Esophagus muscularis mucosa (tissue), 4 donors: ENCODE measurements at regions not wholly inside any gene's neighbourhood (a gene's known extent, or its start where the extent isn't known, plus 50 kb on each side); places are given as distances from the start of the nearest gene placed in this dataset.

Experiments used
- DNase-seq: peaks from one replicate; pipeline ENCODE4 v3.0.0-alpha.2; 2017; ENCODE audit errors: extremely low spot score
- H3K27ac ChIP-seq, 4 donors: fragments of 200-600 bp; sonication (generic); replicated peaks in 1 of 4; 1 replicate in 3 of 4; 2 replicates in 1 of 4; pipeline ENCODE4 v1.5.1; 2016 to 2019; ENCODE audit warnings: mild to moderate bottlenecking in 1 of 4
- H3K27me3 ChIP-seq, 4 donors: fragments of 200-600 bp; sonication (generic); one replicate each; pipeline versions ENCODE4 v1.5.1 to v1.6.0; 2016 to 2019
- H3K36me3 ChIP-seq, 4 donors: fragments of 200-600 bp; sonication (generic); one replicate each; pipeline ENCODE4 v1.5.1; 2016 to 2019
- H3K4me1 ChIP-seq, 4 donors: fragments of 200-600 bp; sonication (generic); one replicate each; pipeline ENCODE4 v1.5.1; 2016 to 2019
- H3K4me3 ChIP-seq, 4 donors: fragments of 200-600 bp; sonication (generic); 1 replicate in 2 of 4; 2 replicates in 2 of 4; pipeline ENCODE4 v1.5.1; 2016 to 2019; ENCODE audit warnings: mild to moderate bottlenecking in 4 of 4, moderate library complexity in 1 of 4
- H3K9me3 ChIP-seq, 4 donors: fragments of 200-600 bp; sonication (generic); 1 replicate in 3 of 4; 2 replicates in 1 of 4; pipeline ENCODE4 v1.5.1; 2016 to 2019
- EP300 ChIP-seq: sonication (generic); formaldehyde crosslinking; IDR thresholded peaks from one replicate; pipeline ENCODE4 v1.6.1; 2017; ENCODE audit warnings: antibody characterized with exemption
- POLR2A ChIP-seq: fragments of 450-650 bp; IDR thresholded peaks from one replicate; pipeline ENCODE4 v1.6.1; 2017; ENCODE audit warnings: antibody characterized with exemption, moderate library complexity, mild to moderate bottlenecking, low read depth
- POLR2AphosphoS5 ChIP-seq, 2 donors: sonication (generic); formaldehyde crosslinking; IDR thresholded peaks; one replicate each; pipeline ENCODE4 v1.6.1; 2017; ENCODE audit warnings: antibody characterized with exemption in 2 of 2
- WGBS: methylation state at CpG from one replicate; pipeline ENCODE4 v1.1.5; 2018; 5-methylcytosine and 5-hydroxymethylcytosine counted together
- intact Hi-C: fragments of 100-400 bp; cut with DNase I; formaldehyde crosslinking; loops from one replicate; pipeline ENCODE4 v1.15.1; 2023
- TF ChIP-seq, protein P1 (sequence below), 3 experiments: fragments of 200-600 bp in 2 of 3; fragments of 450-650 bp in 1 of 3; sonication (generic) in 2 of 3; IDR thresholded peaks; one replicate each; pipeline ENCODE4 v1.5.1; 2017 to 2019; ENCODE audit warnings: antibody characterized with exemption in 3 of 3, mild to moderate bottlenecking in 2 of 3, moderate library complexity in 1 of 3

- TF ChIP-seq POLR2A, result no peak
- TF ChIP-seq EP300, result no peak
- TF ChIP-seq, protein P1, sequence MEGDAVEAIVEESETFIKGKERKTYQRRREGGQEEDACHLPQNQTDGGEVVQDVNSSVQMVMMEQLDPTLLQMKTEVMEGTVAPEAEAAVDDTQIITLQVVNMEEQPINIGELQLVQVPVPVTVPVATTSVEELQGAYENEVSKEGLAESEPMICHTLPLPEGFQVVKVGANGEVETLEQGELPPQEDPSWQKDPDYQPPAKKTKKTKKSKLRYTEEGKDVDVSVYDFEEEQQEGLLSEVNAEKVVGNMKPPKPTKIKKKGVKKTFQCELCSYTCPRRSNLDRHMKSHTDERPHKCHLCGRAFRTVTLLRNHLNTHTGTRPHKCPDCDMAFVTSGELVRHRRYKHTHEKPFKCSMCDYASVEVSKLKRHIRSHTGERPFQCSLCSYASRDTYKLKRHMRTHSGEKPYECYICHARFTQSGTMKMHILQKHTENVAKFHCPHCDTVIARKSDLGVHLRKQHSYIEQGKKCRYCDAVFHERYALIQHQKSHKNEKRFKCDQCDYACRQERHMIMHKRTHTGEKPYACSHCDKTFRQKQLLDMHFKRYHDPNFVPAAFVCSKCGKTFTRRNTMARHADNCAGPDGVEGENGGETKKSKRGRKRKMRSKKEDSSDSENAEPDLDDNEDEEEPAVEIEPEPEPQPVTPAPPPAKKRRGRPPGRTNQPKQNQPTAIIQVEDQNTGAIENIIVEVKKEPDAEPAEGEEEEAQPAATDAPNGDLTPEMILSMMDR (IDR thresholded peaks at IDR 0.05), result no peak
- no peak for TF ChIP-seq POLR2AphosphoS5 (IDR thresholded peaks at IDR 0.05)
- Histone ChIP-seq H3K27me3 (no peaks in the 10 kb centered on the region), H3K36me3 (no peaks in the 10 kb centered on the region), H3K4me3 (no peak overlapping the region), H3K9me3 (peaks cover 0 to 7% (median 0%) of the 10 kb centered on the region in 4 donors), H3K27ac (no peak overlapping the region), H3K4me1 (no peaks in the 10 kb centered on the region)
- intact Hi-C loops, result no loop called here
- 86% methylated on average over 8 of the region's 10 CpGs for WGBS
- DNase-seq, result no peak
Measured at GRCh38 chr15:31811641-31812040, 218.7 kb upstream of the CHRNA7 start.

DNA sequence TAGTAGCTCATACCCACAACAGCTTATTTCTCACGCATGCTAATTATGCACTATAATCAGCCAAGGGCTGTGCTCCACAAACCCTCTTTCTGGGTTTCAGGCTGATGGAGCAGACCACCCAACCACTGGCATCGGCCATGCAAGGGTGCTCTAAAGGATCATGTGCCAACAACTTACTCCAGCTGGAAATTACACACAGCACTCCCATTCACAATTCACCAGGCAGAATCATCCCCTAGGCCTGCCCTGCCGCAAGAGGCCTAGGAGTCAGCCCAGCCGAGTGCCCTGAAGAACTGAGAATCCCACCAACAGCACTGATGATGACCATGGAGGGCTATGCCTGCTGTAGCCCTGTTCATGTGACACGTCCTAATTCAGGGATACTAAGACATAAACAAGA lies 216.2 kb upstream of the CHRNA7 start:
- DNase-seq, result no peak
- peaks cover 0 to 7% (median 0%) of the 10 kb centered on the region in 4 donors for H3K9me3 ChIP-seq
- WGBS, result 80% methylated on average over 2 of the region's 5 CpGs
- H3K4me3 ChIP-seq, result no peak overlapping the region
- no peak overlapping the region for H3K27ac ChIP-seq
- no peaks in the 10 kb centered on the region for H3K4me1 ChIP-seq
- intact Hi-C loops, result no loop called here
- H3K36me3 ChIP-seq, result no peaks in the 10 kb centered on the region
- TF ChIP-seq POLR2AphosphoS5 (IDR thresholded peaks at IDR 0.05) (no peak), POLR2A (no peak), EP300 (no peak)
- TF ChIP-seq, protein P1 (IDR thresholded peaks at IDR 0.05), result no peak
- H3K27me3 ChIP-seq, result no peaks in the 10 kb centered on the region

GRCh38 chr15:31815411-31816155 lies 214.7 kb upstream of the CHRNA7 start:
- H3K4me1 ChIP-seq, result no peaks in the 10 kb centered on the region
- no peaks in the 10 kb centered on the region for H3K9me3 ChIP-seq
- WGBS, result 80% methylated on average over 14 of the region's 15 CpGs
- no peak for DNase-seq
- intact Hi-C loops, result no loop called here
- H3K27me3 ChIP-seq, result no peaks in the 10 kb centered on the region
- no peaks in the 10 kb centered on the region for H3K36me3 ChIP-seq
- TF ChIP-seq, protein P1 (IDR thresholded peaks at IDR 0.05), result no peak
- TF ChIP-seq EP300, result no peak
- no peak for TF ChIP-seq POLR2AphosphoS5 (IDR thresholded peaks at IDR 0.05)
- TF ChIP-seq POLR2A, result no peak
- H3K27ac ChIP-seq, result no peak overlapping the region
- H3K4me3 ChIP-seq, result no peak overlapping the region

- 95% methylated on average over 2 of the region's 2 CpGs for WGBS
- no peaks in the 10 kb centered on the region for H3K27me3 ChIP-seq
- H3K9me3 ChIP-seq, result no peaks in the 10 kb centered on the region
- H3K4me3 ChIP-seq, result no peak overlapping the region
- no peak overlapping the region for H3K27ac ChIP-seq
- H3K36me3 ChIP-seq, result no peaks in the 10 kb centered on the region
- intact Hi-C loops, result no loop called here
- TF ChIP-seq POLR2A, result no peak
- no peak for TF ChIP-seq EP300
- TF ChIP-seq POLR2AphosphoS5 (IDR thresholded peaks at IDR 0.05), result no peak
- TF ChIP-seq, protein P1 (IDR thresholded peaks at IDR 0.05), result no peak
- no peak for DNase-seq
- H3K4me1 ChIP-seq, result no peaks in the 10 kb centered on the region
Measured at GRCh38 chr15:31822463-31822862, 207.9 kb upstream of the CHRNA7 start.

GRCh38 chr15:31824024-31824423 lies 206.3 kb upstream of the CHRNA7 start:
- Histone ChIP-seq H3K27ac (no peak overlapping the region), H3K27me3 (no peaks in the 10 kb centered on the region), H3K4me1 (no peaks in the 10 kb centered on the region), H3K36me3 (no peaks in the 10 kb centered on the region), H3K4me3 (no peak overlapping the region), H3K9me3 (no peaks in the 10 kb centered on the region)
- DNase-seq, result no peak
- intact Hi-C loops, result no loop called here
- 81% methylated on average over 5 of the region's 5 CpGs for WGBS
- no peak for TF ChIP-seq POLR2AphosphoS5 (IDR thresholded peaks at IDR 0.05)
- TF ChIP-seq EP300, result no peak
- TF ChIP-seq POLR2A, result no peak
- TF ChIP-seq, protein P1 (IDR thresholded peaks at IDR 0.05), result no peak
